ENCODE measurements at regions not wholly inside any gene's neighbourhood (a gene's known extent, or its start where the extent isn't known, plus 50 kb on each side); places are given as distances from the start of the nearest gene placed in this dataset.
A peak's percentile ranks its signal among the peaks of the same experiment; 100 is the strongest.

- Histone ChIP-seq H2AFZ (ENCODE audit: control insufficient read depth, low read length) (no peak overlapping the region), H3K27me3 (ENCODE audit: control insufficient read depth, extremely low read depth, insufficient read depth, low read length) (no peaks in the 10 kb centered on the region), H3K79me2 (ENCODE audit: control insufficient read depth, insufficient read depth, low read length) (no peaks in the 10 kb centered on the region), H3K4me1 (ENCODE audit: control insufficient read depth, extremely low read depth, insufficient read depth, low read length) (no peaks in the 10 kb centered on the region), H3K4me2 (ENCODE audit: control insufficient read depth, extremely low read depth, insufficient read depth, low read depth, low read length) (no peak overlapping the region), H3K27ac (ENCODE audit: control insufficient read depth, insufficient read depth, low read length) (no peak overlapping the region), H3K4me3 (ENCODE audit: control insufficient read depth in 2 of 3, extremely low read depth in 1 of 3, insufficient read depth in 2 of 3, low read depth in 1 of 3, low read length in 3 of 3) (no peak overlapping the region), H3K36me3 (ENCODE audit: control insufficient read depth in 2 of 2, extremely low read depth in 1 of 2, insufficient read depth in 2 of 2, low read length in 2 of 2) (no peaks in the 10 kb centered on the region), H4K20me1 (ENCODE audit: control insufficient read depth, extremely low read depth, insufficient read depth, low read length) (no peaks in the 10 kb centered on the region), H3K9ac (ENCODE audit: control insufficient read depth, extremely low read depth, insufficient read depth, low read length) (no peak overlapping the region), H3K9me3 (ENCODE audit: control insufficient read depth, low read depth, low read length) (no peaks in the 10 kb centered on the region), H3K9me1 (ENCODE audit: control insufficient read depth, extremely low read depth, insufficient read depth, low read length) (no peaks in the 10 kb centered on the region)
- dilution Hi-C loops (cut with MboI; ENCODE audit: extremely low pct_ligation_motif_present, low sequenced_read_pairs), result no loop called here
- DNase-seq (ENCODE audit: low read depth, low spot score), result no peak
- TF ChIP-seq, protein P1, sequence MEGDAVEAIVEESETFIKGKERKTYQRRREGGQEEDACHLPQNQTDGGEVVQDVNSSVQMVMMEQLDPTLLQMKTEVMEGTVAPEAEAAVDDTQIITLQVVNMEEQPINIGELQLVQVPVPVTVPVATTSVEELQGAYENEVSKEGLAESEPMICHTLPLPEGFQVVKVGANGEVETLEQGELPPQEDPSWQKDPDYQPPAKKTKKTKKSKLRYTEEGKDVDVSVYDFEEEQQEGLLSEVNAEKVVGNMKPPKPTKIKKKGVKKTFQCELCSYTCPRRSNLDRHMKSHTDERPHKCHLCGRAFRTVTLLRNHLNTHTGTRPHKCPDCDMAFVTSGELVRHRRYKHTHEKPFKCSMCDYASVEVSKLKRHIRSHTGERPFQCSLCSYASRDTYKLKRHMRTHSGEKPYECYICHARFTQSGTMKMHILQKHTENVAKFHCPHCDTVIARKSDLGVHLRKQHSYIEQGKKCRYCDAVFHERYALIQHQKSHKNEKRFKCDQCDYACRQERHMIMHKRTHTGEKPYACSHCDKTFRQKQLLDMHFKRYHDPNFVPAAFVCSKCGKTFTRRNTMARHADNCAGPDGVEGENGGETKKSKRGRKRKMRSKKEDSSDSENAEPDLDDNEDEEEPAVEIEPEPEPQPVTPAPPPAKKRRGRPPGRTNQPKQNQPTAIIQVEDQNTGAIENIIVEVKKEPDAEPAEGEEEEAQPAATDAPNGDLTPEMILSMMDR (optimal IDR thresholded peaks at IDR 0.05 in 1 of 3, IDR thresholded peaks at IDR 0.05 in 1 of 3, conservative IDR thresholded peaks at IDR 0.05 in 1 of 3; ENCODE audit: extremely low read depth in 1 of 3, insufficient read depth in 2 of 3, low read length in 3 of 3), result peak in 1 of 3 experiments; percentile 17
- TF ChIP-seq EZH2 (IDR thresholded peaks at IDR 0.05; ENCODE audit: low read length), result no peak
- FAIRE-seq, result no peak
Observed at GRCh38 chr1:110280126-110280525, 59.1 kb upstream of the RBM15 start.

DNA sequence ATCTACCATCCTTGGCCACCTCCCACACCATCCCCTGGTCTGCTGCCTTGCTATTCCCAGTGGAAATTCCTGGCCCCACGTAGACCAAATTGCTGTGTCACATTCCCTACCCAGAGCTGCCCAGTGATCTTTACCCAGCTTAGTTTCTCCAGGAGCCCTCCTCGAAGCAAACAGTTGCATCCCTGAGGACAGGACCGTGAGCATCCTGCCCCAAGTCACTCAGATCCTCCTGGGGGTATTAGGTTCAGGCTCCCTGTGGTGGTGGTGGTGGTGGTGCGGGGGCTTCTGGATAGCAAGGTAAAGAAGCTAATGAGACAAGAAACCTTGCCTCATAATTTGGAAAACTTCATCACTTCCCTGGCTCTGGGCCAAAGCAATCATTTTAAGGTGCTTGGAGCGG is 58.4 kb upstream of the RBM15 start:
- Histone ChIP-seq H3K9me3 (ENCODE audit: control insufficient read depth, low read depth, low read length) (no peaks in the 10 kb centered on the region), H3K27me3 (ENCODE audit: control insufficient read depth, extremely low read depth, insufficient read depth, low read length) (no peaks in the 10 kb centered on the region), H3K9ac (ENCODE audit: control insufficient read depth, extremely low read depth, insufficient read depth, low read length) (no peak overlapping the region), H3K27ac (ENCODE audit: control insufficient read depth, insufficient read depth, low read length) (no peak overlapping the region), H3K36me3 (ENCODE audit: control insufficient read depth in 2 of 2, extremely low read depth in 1 of 2, insufficient read depth in 2 of 2, low read length in 2 of 2) (no peaks in the 10 kb centered on the region), H3K4me3 (ENCODE audit: control insufficient read depth in 2 of 3, extremely low read depth in 1 of 3, insufficient read depth in 2 of 3, low read depth in 1 of 3, low read length in 3 of 3) (no peak overlapping the region), H3K79me2 (ENCODE audit: control insufficient read depth, insufficient read depth, low read length) (no peaks in the 10 kb centered on the region), H3K4me2 (ENCODE audit: control insufficient read depth, extremely low read depth, insufficient read depth, low read depth, low read length) (no peak overlapping the region), H4K20me1 (ENCODE audit: control insufficient read depth, extremely low read depth, insufficient read depth, low read length) (no peaks in the 10 kb centered on the region), H3K4me1 (ENCODE audit: control insufficient read depth, extremely low read depth, insufficient read depth, low read length) (no peaks in the 10 kb centered on the region), H3K9me1 (ENCODE audit: control insufficient read depth, extremely low read depth, insufficient read depth, low read length) (no peaks in the 10 kb centered on the region), H2AFZ (ENCODE audit: control insufficient read depth, low read length) (no peak overlapping the region)
- TF ChIP-seq, protein P1 (optimal IDR thresholded peaks at IDR 0.05 in 1 of 3, IDR thresholded peaks at IDR 0.05 in 1 of 3, conservative IDR thresholded peaks at IDR 0.05 in 1 of 3; ENCODE audit: extremely low read depth in 1 of 3, insufficient read depth in 2 of 3, low read length in 3 of 3), result no peak
- TF ChIP-seq EZH2 (IDR thresholded peaks at IDR 0.05; ENCODE audit: low read length), result no peak
- dilution Hi-C loops (cut with MboI; ENCODE audit: extremely low pct_ligation_motif_present, low sequenced_read_pairs), result no loop called here
- DNase-seq (ENCODE audit: low read depth, low spot score) (no peak), FAIRE-seq (no peak)
